B cell (primary cell): ENCODE measurements at regions not wholly inside any gene's neighbourhood (a gene's known extent, or its start where the extent isn't known, plus 50 kb on each side); places are given as distances from the start of the nearest gene placed in this dataset.

Experiments
- ATAC-seq: fragments of 200-7000 bp; cut with Tn5 transposase; one replicate; pipeline ENCODE4 v1.10.0; 2021; ENCODE audit warnings: low read depth, mild to moderate bottlenecking, moderate number of reproducible peaks, moderate library complexity
- CTCF ChIA-PET: fragments of 350-600 bp; sonication (Branson Sonifier 250); formaldehyde crosslinking; loops from one replicate; lab custom pipeline; 2021; ENCODE audit warnings: antibody characterized with exemption, inconsistent platforms; lab: Charles Lee
- POLR2A ChIA-PET: fragments of 350-600 bp; sonication (Branson Sonifier 250); formaldehyde crosslinking; loops from one replicate; lab custom pipeline; 2021; ENCODE audit warnings: antibody characterized with exemption; lab: Charles Lee
- DNase-seq: peaks from one replicate; pipeline ENCODE4 v3.0.0; 2013
- H2AFZ ChIP-seq: 2 replicates; pipeline ENCODE4 v1.6.1; 2012; ENCODE audit warnings: mild to moderate bottlenecking, low read depth, low read length; ENCODE audit not compliant: insufficient read depth, poor library complexity, severe bottlenecking
- H3K27ac ChIP-seq, 2 donors: 1 replicate in 1 of 2; 2 replicates in 1 of 2; pipeline ENCODE4 v1.5.1; 2012 to 2013; ENCODE audit warnings: low read length in 2 of 2, mild to moderate bottlenecking in 2 of 2, moderate library complexity in 1 of 2
- H3K27me3 ChIP-seq, 4 experiments: fragments of 200-600 bp in 1 of 4; sonication (generic) in 1 of 4; replicated peaks in 1 of 4; 1 replicate in 2 of 4; 2 replicates in 2 of 4; pipeline versions ENCODE4 v1.6.1 to v1.7.0; 2013 to 2016; ENCODE audit warnings: low read length in 3 of 4, mild to moderate bottlenecking in 2 of 4, mixed read lengths in 1 of 4, moderate library complexity in 1 of 4; ENCODE audit not compliant: insufficient read depth in 4 of 4, control insufficient read depth in 3 of 4; ENCODE audit errors: control extremely low read depth in 1 of 4
- H3K36me3 ChIP-seq, 2 experiments: replicated peaks in 1 of 2; 1 replicate in 1 of 2; 2 replicates in 1 of 2; pipeline versions ENCODE4 v1.6.1 to v1.7.1; 2013; ENCODE audit warnings: low read length in 1 of 2; ENCODE audit not compliant: insufficient read depth in 2 of 2, control insufficient read depth in 1 of 2; ENCODE audit errors: control extremely low read depth in 1 of 2, extremely low read depth in 1 of 2
- H3K4me1 ChIP-seq, 2 donors: fragments of 200-600 bp in 1 of 2; sonication (generic) in 1 of 2; 1 replicate in 1 of 2; 2 replicates in 1 of 2; pipeline versions ENCODE4 v1.5.1 to v1.6.1; 2013 to 2017; ENCODE audit warnings: low read length in 2 of 2; ENCODE audit not compliant: control insufficient read depth in 2 of 2, insufficient read depth in 2 of 2
- H3K4me2 ChIP-seq: replicated peaks from 2 replicates; pipeline ENCODE3; 2012; ENCODE audit warnings: mild to moderate bottlenecking, low read depth, low read length; ENCODE audit not compliant: poor library complexity, severe bottlenecking
- H3K4me3 ChIP-seq, 5 experiments: fragments of 200-600 bp in 1 of 5; sonication (generic) in 1 of 5; 1 replicate in 3 of 5; 2 replicates in 2 of 5; pipeline versions ENCODE4 v1.5.1 to v1.7.0; 2011 to 2016; ENCODE audit warnings: low read length in 4 of 5, mild to moderate bottlenecking in 4 of 5, low read depth in 2 of 5, control low read depth in 1 of 5, moderate library complexity in 1 of 5; ENCODE audit not compliant: insufficient read depth in 1 of 5; ENCODE audit errors: control extremely low read depth in 1 of 5, extremely low read depth in 1 of 5
- H3K79me2 ChIP-seq: fragments of 200-600 bp; sonication (generic); one replicate; pipeline ENCODE4 v1.6.0; 2016; ENCODE audit warnings: low read length; ENCODE audit not compliant: control insufficient read depth, insufficient read depth
- H3K9ac ChIP-seq: fragments of 200-600 bp; sonication (generic); 2 replicates; pipeline ENCODE4 v1.6.1; 2017; ENCODE audit warnings: mild to moderate bottlenecking, low read length, moderate library complexity
- H3K9me3 ChIP-seq, 3 donors: one replicate each; pipeline versions ENCODE4 v1.6.1 to v1.7.1; 2013; ENCODE audit warnings: low read length in 2 of 3; ENCODE audit not compliant: control insufficient read depth in 2 of 3, insufficient read depth in 1 of 3; ENCODE audit errors: control extremely low read depth in 1 of 3
- H4K20me1 ChIP-seq: 2 replicates; pipeline ENCODE4 v1.6.0; 2012; ENCODE audit warnings: mild to moderate bottlenecking, low read length; ENCODE audit not compliant: insufficient read depth, control insufficient read depth, poor library complexity, severe bottlenecking
- H3K27ac Mint-ChIP-seq: one replicate; pipeline ENCODE4 v1.8.0; 2021; ENCODE audit warnings: mixed read lengths
- H3K27me3 Mint-ChIP-seq: one replicate; pipeline ENCODE4 v1.8.0; 2021; ENCODE audit warnings: mixed read lengths
- H3K4me1 Mint-ChIP-seq: one replicate; pipeline ENCODE4 v1.8.0; 2021; ENCODE audit warnings: mixed read lengths
- H3K4me3 Mint-ChIP-seq: one replicate; pipeline ENCODE4 v1.8.0; 2021; ENCODE audit warnings: mixed read lengths
- H3K9me3 Mint-ChIP-seq: one replicate; pipeline ENCODE4 v1.8.0; 2022; ENCODE audit warnings: mixed read lengths; ENCODE audit not compliant: insufficient read depth
- CTCF ChIP-seq: fragments of 200-600 bp; IDR thresholded peaks from one replicate; pipeline ENCODE4 v1.8.0; 2022; ENCODE audit warnings: antibody characterized with exemption, mild to moderate bottlenecking
- EZH2 ChIP-seq: IDR thresholded peaks from 2 replicates; pipeline ENCODE4 v1.6.1; 2012; ENCODE audit warnings: borderline replicate concordance, low read depth, mild to moderate bottlenecking, moderate library complexity, low read length; ENCODE audit not compliant: insufficient read depth, poor library complexity, severe bottlenecking
- WGBS: methylation state at CpG from one replicate; pipeline ENCODE4 v1.1.5; 2013; ENCODE audit warnings: missing lambda C conversion rate; ENCODE audit not compliant: insufficient coverage; 5-methylcytosine and 5-hydroxymethylcytosine counted together
- intact Hi-C: fragments of 100-400 bp; cut with micrococcal nuclease; formaldehyde crosslinking; loops from one replicate; pipeline ENCODE4 v1.10.0; 2022

- H3K4me1 ChIP-seq, result peaks cover 0 to 5% of the 10 kb centered on the region in 2 donors
- WGBS, result 75% methylated on average over 8 of the region's 8 CpGs
- ATAC-seq (no peak), DNase-seq (no peak)
- H3K9me3 ChIP-seq, result no peaks in the 10 kb centered on the region
- Mint-ChIP-seq H3K9me3 (no peaks in the 10 kb centered on the region), H3K4me3 (no peak overlapping the region), H3K4me1 (peaks cover 2% of the 10 kb centered on the region), H3K27ac (no peak overlapping the region), H3K27me3 (peaks cover 24% of the 10 kb centered on the region)
- H3K9ac ChIP-seq, result no peak overlapping the region
- H3K36me3 ChIP-seq, result no peaks in the 10 kb centered on the region
- no peak overlapping the region for H2AFZ ChIP-seq
- H3K27ac ChIP-seq, result no peak overlapping the region
- no peaks in the 10 kb centered on the region for H4K20me1 ChIP-seq
- H3K4me3 ChIP-seq, result no peak overlapping the region
- H3K27me3 ChIP-seq, result peaks cover 0 to 5% (median 0%) of the 10 kb centered on the region in 4 experiments
- ChIA-PET POLR2A (no interaction called here), CTCF (no interaction called here)
- intact Hi-C loops, result no loop called here
- TF ChIP-seq CTCF (no peak), EZH2 (no peak)
- H3K79me2 ChIP-seq, result no peaks in the 10 kb centered on the region
- no peak overlapping the region for H3K4me2 ChIP-seq
Observed at GRCh38 chr17:79258041-79258440, 183.4 kb downstream of the ENGASE start.

DNA sequence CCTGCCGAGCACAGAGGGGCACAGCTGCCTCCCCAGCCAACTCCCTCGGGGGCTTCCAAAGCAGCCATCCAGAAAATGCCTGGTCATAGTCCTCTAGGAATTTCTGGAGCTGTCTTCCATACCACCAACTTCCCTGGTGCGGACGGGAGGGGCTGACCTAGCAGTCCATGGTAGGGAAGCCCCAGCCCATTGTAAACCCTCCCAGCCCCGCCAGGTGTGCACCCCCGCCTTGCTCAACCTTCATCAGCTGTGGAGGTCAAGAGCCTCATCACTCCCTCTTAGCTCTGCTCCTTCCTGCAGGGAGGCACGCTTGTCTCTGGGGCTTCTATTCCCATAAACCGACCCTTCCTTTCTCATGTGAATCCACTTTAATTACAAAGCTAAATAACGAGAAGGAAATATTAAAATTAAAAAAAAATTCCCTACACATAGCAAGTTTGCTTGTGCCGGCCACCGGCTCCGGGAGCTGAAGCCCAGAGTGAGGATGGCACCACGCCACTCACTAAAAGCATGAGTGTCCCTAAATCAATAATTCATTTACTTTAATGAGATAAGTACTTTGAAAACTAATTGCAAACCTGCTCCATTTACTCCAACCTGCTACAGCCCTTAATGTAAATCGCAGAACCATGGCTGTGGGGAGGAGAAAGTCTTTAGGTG is 181.4 kb downstream of the ENGASE start:
- Mint-ChIP-seq H3K27me3 (peaks cover 42% of the 10 kb centered on the region), H3K4me3 (no peak overlapping the region), H3K27ac (no peak overlapping the region), H3K4me1 (peaks cover 7% of the 10 kb centered on the region), H3K9me3 (no peaks in the 10 kb centered on the region)
- Histone ChIP-seq H3K4me2 (no peak overlapping the region), H3K9me3 (peaks cover 0 to 3% (median 0%) of the 10 kb centered on the region in 3 donors), H3K27me3 (peaks cover 0 to 7% (median 2%) of the 10 kb centered on the region in 4 experiments), H3K9ac (no peak overlapping the region), H4K20me1 (no peaks in the 10 kb centered on the region), H3K36me3 (no peaks in the 10 kb centered on the region), H3K4me1 (peaks cover 0 to 6% of the 10 kb centered on the region in 2 donors), H3K4me3 (no peak overlapping the region), H2AFZ (no peak overlapping the region), H3K79me2 (no peaks in the 10 kb centered on the region), H3K27ac (no peak overlapping the region)
- intact Hi-C loops, result no loop called here
- ChIA-PET CTCF (interaction anchor here (1.3 kb wide), 2 partner anchors 132 to 137 kb away, joined by 3 to 5 read pairs; no protein-coding TSS in a partner anchor), POLR2A (no interaction called here)
- no peak for TF ChIP-seq EZH2
- no peak for TF ChIP-seq CTCF
- DNase-seq (no peak), ATAC-seq (no peak)
- WGBS, result 84% methylated on average over 6 of the region's 14 CpGs
